HCT116 (cell line): ENCODE measurements at regions not wholly inside any gene's neighbourhood (a gene's known extent, or its start where the extent isn't known, plus 50 kb on each side); places are given as distances from the start of the nearest gene placed in this dataset.

Experiments
- ATAC-seq: fragments of 200-7000 bp; cut with Tn5 transposase; 2 replicates; pipeline ENCODE4 v1.9.1; 2020; ENCODE audit warnings: mild to moderate bottlenecking, moderate library complexity
- BruUV-seq: library from RNA; stranded (reverse); fragments of 400-500 nt; replicated peaks from 2 replicates; lab custom pipeline; 2021; lab: Mats Ljungman, UMichigan
- CTCF ChIA-PET: fragments of 300-600 bp; sonication (Branson Sonifier 250); formaldehyde crosslinking; loops from one replicate; lab custom pipeline; 2021; ENCODE audit warnings: antibody characterized with exemption; lab: Charles Lee
- POLR2A ChIA-PET: fragments of 300-600, 350-600 bp; sonication (Branson Sonifier 250); formaldehyde crosslinking; loops from one replicate; lab custom pipeline; 2021; ENCODE audit warnings: antibody characterized with exemption; lab: Charles Lee
- RAD21 ChIA-PET, 2 experiments: fragments of 300-600 bp; sonication (Branson Sonifier 250); formaldehyde crosslinking; loops; one replicate each; lab custom pipeline; 2023; ENCODE audit warnings: low total read pairs in 2 of 2; ENCODE audit not compliant: uncharacterized antibody in 2 of 2, unreplicated experiment in 2 of 2, low non-redundant PET in 1 of 2; lab: Charles Lee
- DNase-seq: peaks from one replicate; pipeline ENCODE4 v3.0.0-alpha.2; 2010; ENCODE audit warnings: low read depth, low spot score
- H2AFZ ChIP-seq: fragments of 200-600 bp; shearing (Covaris generic), sonication (generic); 2 replicates; pipeline ENCODE4 v1.6.1; 2017; ENCODE audit warnings: low read depth, mixed run types, mixed read lengths, antibody characterized with exemption, low read length; ENCODE audit not compliant: poor library complexity, severe bottlenecking
- H3K27ac ChIP-seq: 2 replicates; pipeline ENCODE4 v1.5.1; 2012; ENCODE audit warnings: low read depth, low read length
- H3K27me3 ChIP-seq: fragments of 200-600 bp; sonication (generic); 2 replicates; pipeline ENCODE4 v1.6.1; 2016; ENCODE audit warnings: mixed run types, low read length, mixed read lengths; ENCODE audit not compliant: insufficient read depth
- H3K36me3 ChIP-seq, 2 experiments: fragments of 200-500 bp in 1 of 2; fragments of 200-600 bp in 1 of 2; sonication (Bioruptor generic) in 1 of 2; sonication (generic) in 1 of 2; 2 replicates each; pipeline versions ENCODE4 v1.5.1 to v1.6.1; 2014 to 2016; ENCODE audit warnings: low read length in 2 of 2, inconsistent platforms in 1 of 2, mixed read lengths in 1 of 2, mixed run types in 1 of 2; ENCODE audit not compliant: insufficient read depth in 2 of 2, control insufficient read depth in 1 of 2
- H3K4me1 ChIP-seq, 2 experiments: fragments of 200-600 bp in 1 of 2; sonication (generic) in 1 of 2; 2 replicates each; pipeline versions ENCODE4 v1.5.1 to v1.6.1; 2012 to 2017; ENCODE audit warnings: low read length in 2 of 2, inconsistent platforms in 1 of 2, mild to moderate bottlenecking in 1 of 2, mixed read lengths in 1 of 2, mixed run types in 1 of 2, moderate library complexity in 1 of 2; ENCODE audit not compliant: insufficient read depth in 2 of 2, control insufficient read depth in 1 of 2
- H3K4me2 ChIP-seq: fragments of 200-600 bp; sonication (generic); 2 replicates; pipeline ENCODE4 v1.6.1; 2017; ENCODE audit warnings: mixed run types, low read length, mixed read lengths
- H3K4me3 ChIP-seq, 2 experiments: fragments of 200-600 bp in 1 of 2; sonication (generic) in 1 of 2; replicated peaks in 1 of 2; 2 replicates each; pipeline ENCODE4 v1.5.1; 2011 to 2016; ENCODE audit warnings: low read length in 2 of 2, control low read depth in 1 of 2, low read depth in 1 of 2, mild to moderate bottlenecking in 1 of 2, mixed read lengths in 1 of 2, mixed run types in 1 of 2
- H3K79me2 ChIP-seq: fragments of 200-600 bp; sonication (generic); 2 replicates; pipeline ENCODE4 v1.6.1; 2017; ENCODE audit warnings: mild to moderate bottlenecking, mixed run types, low read length, moderate library complexity, mixed read lengths; ENCODE audit not compliant: insufficient read depth
- H3K9ac ChIP-seq: fragments of 200-600 bp; sonication (generic); 2 replicates; pipeline ENCODE4 v1.6.1; 2016; ENCODE audit warnings: low read length, mixed read lengths
- H3K9me2 ChIP-seq: fragments of 200-600 bp; sonication (generic), shearing (Covaris generic); 2 replicates; pipeline ENCODE4 v1.6.1; 2017; ENCODE audit warnings: mixed run types, mild to moderate bottlenecking, moderate library complexity; ENCODE audit not compliant: insufficient read depth
- H3K9me3 ChIP-seq, 2 experiments: fragments of 200-500 bp in 1 of 2; fragments of 200-600 bp in 1 of 2; sonication (Bioruptor generic) in 1 of 2; sonication (generic) in 1 of 2; 2 replicates each; pipeline ENCODE4 v1.6.1; 2014 to 2017; ENCODE audit warnings: low read length in 2 of 2, mixed read lengths in 2 of 2, inconsistent platforms in 1 of 2, low read depth in 1 of 2, mild to moderate bottlenecking in 1 of 2, mixed run types in 1 of 2, moderate library complexity in 1 of 2; ENCODE audit not compliant: control insufficient read depth in 1 of 2, insufficient read depth in 1 of 2
- H4K20me1 ChIP-seq: fragments of 200-600 bp; sonication (generic), shearing (Covaris generic); 2 replicates; pipeline ENCODE4 v1.6.1; 2017; ENCODE audit warnings: mixed run types, mild to moderate bottlenecking, moderate library complexity; ENCODE audit not compliant: insufficient read depth
- EGR1 ChIP-seq: IDR thresholded peaks from 2 replicates; pipeline ENCODE4 v1.6.1; 2012; ENCODE audit warnings: low read depth
- FOSL1 ChIP-seq: IDR thresholded peaks from 2 replicates; pipeline ENCODE4 v1.6.1; 2012; ENCODE audit warnings: low read depth
- JUND ChIP-seq: IDR thresholded peaks from 2 replicates; pipeline ENCODE4 v1.6.1; 2012
- POLR2AphosphoS5 ChIP-seq: IDR thresholded peaks from 2 replicates; pipeline ENCODE4 v1.6.1; 2011; ENCODE audit warnings: mild to moderate bottlenecking, low read depth, low read length, moderate library complexity
- SIN3A ChIP-seq: IDR thresholded peaks from 2 replicates; pipeline ENCODE4 v1.6.1; 2012; ENCODE audit warnings: low read depth
- SP1 ChIP-seq: IDR thresholded peaks from 2 replicates; pipeline ENCODE4 v1.6.1; 2012; ENCODE audit warnings: low read depth
- TCF7L2 ChIP-seq: IDR thresholded peaks from 2 replicates; pipeline ENCODE4 v1.7.0; 2011; ENCODE audit warnings: borderline replicate concordance, inconsistent platforms; ENCODE audit not compliant: insufficient read depth, insufficient read length; ENCODE audit errors: extremely low read depth
- YY1 ChIP-seq: IDR thresholded peaks from 2 replicates; pipeline ENCODE4 v1.6.1; 2011; ENCODE audit warnings: low read length, low read depth, moderate library complexity, mild to moderate bottlenecking; ENCODE audit not compliant: insufficient replicate concordance; ENCODE audit errors: extremely low read depth
- ZFX ChIP-seq: fragments of 450-650 bp; IDR thresholded peaks from 2 replicates; pipeline ENCODE4 v1.6.1; 2017
- ZNF274 ChIP-seq: fragments of 200-500 bp; sonication (Bioruptor generic); IDR thresholded peaks from 2 replicates; pipeline ENCODE4 v1.6.1; 2014; ENCODE audit warnings: mild to moderate bottlenecking, low read depth, low read length, inconsistent platforms
- intact Hi-C: fragments of 100-400 bp; cut with micrococcal nuclease; formaldehyde crosslinking; loops from 2 replicates; pipeline ENCODE4 v1.10.0; 2022
- TF ChIP-seq, protein P1 (sequence below): IDR thresholded peaks from 2 replicates; pipeline ENCODE4 v1.6.1; 2012
- TF ChIP-seq, protein P2 (sequence below), 3 experiments: fragments of 200-600 bp in 1 of 3; sonication (generic) in 1 of 3; IDR thresholded peaks in 2 of 3; conservative IDR thresholded peaks in 1 of 3; 2 replicates each; pipeline ENCODE4 v1.5.1; 2012 to 2017; ENCODE audit warnings: low read depth in 2 of 3, low read length in 2 of 3, antibody characterized with exemption in 1 of 3, borderline replicate concordance in 1 of 3, control low read depth in 1 of 3, mild to moderate bottlenecking in 1 of 3, mixed read lengths in 1 of 3, mixed run types in 1 of 3, moderate library complexity in 1 of 3; ENCODE audit not compliant: insufficient read depth in 1 of 3

DNA sequence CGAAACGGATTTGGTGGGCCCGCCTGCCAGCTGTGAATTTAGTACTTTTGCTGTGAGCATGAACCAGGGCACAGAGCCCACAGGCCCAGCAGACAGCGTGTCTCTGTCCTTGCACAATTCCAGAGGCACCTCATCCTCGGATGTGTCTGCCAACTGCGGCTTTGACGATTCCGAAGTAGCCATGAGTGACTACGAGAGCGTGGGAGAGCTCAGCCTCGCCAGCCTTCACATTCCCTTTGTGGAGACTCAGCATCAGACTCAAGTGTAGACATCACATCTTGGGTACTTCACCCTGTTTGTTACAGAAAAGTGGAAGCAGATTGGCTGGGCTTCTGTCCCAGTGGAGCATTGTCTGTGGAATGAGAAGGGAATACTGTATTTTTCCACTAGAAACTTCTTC, 78.6 kb upstream of the MTNR1B start:
- ChIA-PET CTCF (interaction anchor here (1.0 kb wide), 1 partner anchor 335 kb away, joined by 4 read pairs; no protein-coding TSS in a partner anchor), RAD21 (no interaction called here), POLR2A (no interaction called here)
- H3K4me2 ChIP-seq, result no peak overlapping the region
- H3K4me1 ChIP-seq, result peaks cover 0 to 4% of the 10 kb centered on the region in 2 experiments; a peak in 1 of 4 replicates
- ATAC-seq (no peak), DNase-seq (no peak)
- TF ChIP-seq, protein P1, sequence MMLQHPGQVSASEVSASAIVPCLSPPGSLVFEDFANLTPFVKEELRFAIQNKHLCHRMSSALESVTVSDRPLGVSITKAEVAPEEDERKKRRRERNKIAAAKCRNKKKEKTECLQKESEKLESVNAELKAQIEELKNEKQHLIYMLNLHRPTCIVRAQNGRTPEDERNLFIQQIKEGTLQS, result no peak
- no peak for TF ChIP-seq TCF7L2
- TF ChIP-seq FOSL1, result no peak
- no peak for TF ChIP-seq EGR1
- no peak for TF ChIP-seq ZNF274
- no peak for TF ChIP-seq JUND
- no peak for TF ChIP-seq SIN3A
- no peak for TF ChIP-seq ZFX
- TF ChIP-seq YY1, result no peak
- TF ChIP-seq, protein P2, sequence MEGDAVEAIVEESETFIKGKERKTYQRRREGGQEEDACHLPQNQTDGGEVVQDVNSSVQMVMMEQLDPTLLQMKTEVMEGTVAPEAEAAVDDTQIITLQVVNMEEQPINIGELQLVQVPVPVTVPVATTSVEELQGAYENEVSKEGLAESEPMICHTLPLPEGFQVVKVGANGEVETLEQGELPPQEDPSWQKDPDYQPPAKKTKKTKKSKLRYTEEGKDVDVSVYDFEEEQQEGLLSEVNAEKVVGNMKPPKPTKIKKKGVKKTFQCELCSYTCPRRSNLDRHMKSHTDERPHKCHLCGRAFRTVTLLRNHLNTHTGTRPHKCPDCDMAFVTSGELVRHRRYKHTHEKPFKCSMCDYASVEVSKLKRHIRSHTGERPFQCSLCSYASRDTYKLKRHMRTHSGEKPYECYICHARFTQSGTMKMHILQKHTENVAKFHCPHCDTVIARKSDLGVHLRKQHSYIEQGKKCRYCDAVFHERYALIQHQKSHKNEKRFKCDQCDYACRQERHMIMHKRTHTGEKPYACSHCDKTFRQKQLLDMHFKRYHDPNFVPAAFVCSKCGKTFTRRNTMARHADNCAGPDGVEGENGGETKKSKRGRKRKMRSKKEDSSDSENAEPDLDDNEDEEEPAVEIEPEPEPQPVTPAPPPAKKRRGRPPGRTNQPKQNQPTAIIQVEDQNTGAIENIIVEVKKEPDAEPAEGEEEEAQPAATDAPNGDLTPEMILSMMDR (IDR thresholded peaks at IDR 0.05 in 2 of 3, conservative IDR thresholded peaks at IDR 0.05 in 1 of 3; ENCODE audit: borderline replicate concordance in 1 of 3, insufficient read depth in 1 of 3, low read depth in 2 of 3, low read length in 2 of 3), result no peak
- TF ChIP-seq POLR2AphosphoS5, result no peak
- TF ChIP-seq SP1, result no peak
- no peaks in the 10 kb centered on the region for H3K36me3 ChIP-seq
- no peaks in the 10 kb centered on the region for H3K27me3 ChIP-seq
- intact Hi-C loops, result no loop called here
- H2AFZ ChIP-seq, result no peak overlapping the region
- H3K9me2 ChIP-seq, result no peaks in the 10 kb centered on the region
- H3K9ac ChIP-seq, result no peak overlapping the region
- no peaks in the 10 kb centered on the region for H4K20me1 ChIP-seq
- no peak overlapping the region for H3K27ac ChIP-seq
- H3K4me3 ChIP-seq, result no peak overlapping the region
- H3K79me2 ChIP-seq, result no peaks in the 10 kb centered on the region
- no TSS peak for BruUV-seq
- no peaks in the 10 kb centered on the region for H3K9me3 ChIP-seq
